HepG2 (cell line): ENCODE measurements at regions not wholly inside any gene's neighbourhood (a gene's known extent, or its start where the extent isn't known, plus 50 kb on each side); places are given as distances from the start of the nearest gene placed in this dataset.

Source experiments
- ATAC-seq: fragments of 200-7000 bp; cut with Tn5 transposase; 3 replicates; pipeline ENCODE4 v1.9.1; 2020; ENCODE audit warnings: mild to moderate bottlenecking, moderate library complexity
- BruUV-seq: library from RNA; stranded (reverse); fragments of 400-500 nt; replicated peaks from 2 replicates; lab custom pipeline; 2021; lab: Mats Ljungman, UMichigan
- CTCF ChIA-PET: fragments of 300-600 bp; formaldehyde crosslinking; extraction: SDS; loops from one replicate; lab custom pipeline; 2021; ENCODE audit warnings: low total read pairs, inconsistent platforms, low intra/inter-chr PET ratio; lab: Yijun Ruan, JAX
- POLR2A ChIA-PET: fragments of 350-600 bp; sonication (Branson Sonifier 250); formaldehyde crosslinking; loops from one replicate; lab custom pipeline; 2020; ENCODE audit warnings: antibody characterized with exemption, inconsistent platforms; lab: Yijun Ruan, JAX
- DNase-seq: peaks from one replicate; pipeline ENCODE4 v3.0.0-alpha.2; 2015; ENCODE audit warnings: low spot score
- FAIRE-seq: peaks from 3 replicates; lab custom pipeline; 2011; peaks lifted over from hg19 to GRCh38; lab: Jason Lieb, UNC
- H2AFZ ChIP-seq: one replicate; pipeline ENCODE4 v1.6.1; 2011; ENCODE audit warnings: low read length, inconsistent platforms
- H3K27ac ChIP-seq: fragments of 300-600 bp; 3 replicates; pipeline ENCODE4 v1.8.0; 2011; ENCODE audit warnings: mixed run types, mild to moderate bottlenecking, mixed read lengths, low read length, inconsistent platforms; ENCODE audit not compliant: insufficient read depth; ENCODE audit errors: extremely low read length
- H3K27me3 ChIP-seq, 2 experiments: fragments of 200-600 bp in 1 of 2; 2 replicates in 1 of 2; 3 replicates in 1 of 2; pipeline versions ENCODE4 v1.6.0 to v1.8.0; 2011; ENCODE audit warnings: low read length in 2 of 2, mild to moderate bottlenecking in 2 of 2, moderate library complexity in 2 of 2, inconsistent platforms in 1 of 2; ENCODE audit not compliant: insufficient read depth in 2 of 2, control insufficient read depth in 1 of 2
- H3K36me3 ChIP-seq, 2 experiments: fragments of 200-600 bp in 1 of 2; replicated peaks in 1 of 2; 2 replicates in 1 of 2; 3 replicates in 1 of 2; pipeline versions ENCODE4 v1.5.1 to v1.8.0; 2011; ENCODE audit warnings: low read length in 2 of 2, inconsistent platforms in 1 of 2; ENCODE audit not compliant: insufficient read depth in 2 of 2, control insufficient read depth in 1 of 2
- H3K4me1 ChIP-seq: 2 replicates; pipeline ENCODE4 v1.5.1; 2012; ENCODE audit warnings: low read length, inconsistent platforms; ENCODE audit not compliant: insufficient read depth
- H3K4me2 ChIP-seq: 2 replicates; pipeline ENCODE4 v1.6.0; 2011; ENCODE audit warnings: low read depth, low read length, inconsistent platforms
- H3K4me3 ChIP-seq, 3 experiments: fragments of 200-600 bp in 1 of 3; sonication (generic), shearing (Covaris generic) in 1 of 3; replicated peaks in 1 of 3; 2 replicates each; pipeline ENCODE4 v1.5.1; 2011 to 2016; ENCODE audit warnings: low read length in 3 of 3, inconsistent platforms in 2 of 3, low read depth in 2 of 3, mild to moderate bottlenecking in 2 of 3, control low read depth in 1 of 3, mixed read lengths in 1 of 3; ENCODE audit not compliant: insufficient read depth in 1 of 3
- H3K79me2 ChIP-seq: one replicate; pipeline ENCODE4 v1.6.1; 2011; ENCODE audit warnings: low read length, inconsistent platforms; ENCODE audit not compliant: insufficient read depth
- H3K9ac ChIP-seq: 2 replicates; pipeline ENCODE4 v1.6.0; 2011; ENCODE audit warnings: mild to moderate bottlenecking, low read depth, low read length, inconsistent platforms; ENCODE audit not compliant: insufficient read depth
- H3K9me3 ChIP-seq: 2 replicates; pipeline ENCODE4 v1.5.1; 2012; ENCODE audit warnings: mild to moderate bottlenecking, low read length
- H4K20me1 ChIP-seq: 2 replicates; pipeline ENCODE4 v1.6.0; 2011; ENCODE audit warnings: inconsistent platforms, mild to moderate bottlenecking, low read length, moderate library complexity; ENCODE audit not compliant: insufficient read depth
- PLSCR1 ChIP-seq: sonication (generic); formaldehyde crosslinking; IDR thresholded peaks from 2 replicates; pipeline ENCODE4 v1.5.0; 2020; ENCODE audit warnings: missing genetic modification reagents, mild to moderate bottlenecking, borderline replicate concordance
- RFX1 ChIP-seq: fragments of 450-650 bp; IDR thresholded peaks from 2 replicates; pipeline ENCODE4 v1.6.1; 2017
- SRSF4 ChIP-seq: fragments of 200-400 bp; formaldehyde crosslinking; IDR thresholded peaks from one replicate; pipeline ENCODE4 v1.6.1; 2018; ENCODE audit warnings: mild to moderate bottlenecking, low read depth, low read length, moderate library complexity; ENCODE audit not compliant: poor library complexity, severe bottlenecking
- TERF1 ChIP-seq: sonication (generic); formaldehyde crosslinking; IDR thresholded peaks from 2 replicates; pipeline ENCODE4 v1.8.0; 2022; ENCODE audit warnings: mild to moderate bottlenecking, missing genetic modification reagents, moderate library complexity
- ZBTB42 ChIP-seq: sonication (generic); formaldehyde crosslinking; IDR thresholded peaks from 2 replicates; pipeline ENCODE4 v1.5.0; 2020; ENCODE audit warnings: mild to moderate bottlenecking, missing genetic modification reagents
- ZFP41 ChIP-seq: sonication (generic); formaldehyde crosslinking; IDR thresholded peaks from 2 replicates; pipeline ENCODE4 v1.4.0; 2020; ENCODE audit warnings: mild to moderate bottlenecking, missing genetic modification reagents, borderline replicate concordance
- ZMAT5 ChIP-seq: sonication (generic); formaldehyde crosslinking; IDR thresholded peaks from 2 replicates; pipeline ENCODE4 v1.5.0; 2020; ENCODE audit warnings: mild to moderate bottlenecking, low read depth, missing genetic modification reagents, borderline replicate concordance
- ZNF18 ChIP-seq: sonication (generic); formaldehyde crosslinking; IDR thresholded peaks from 2 replicates; pipeline ENCODE4 v1.8.0; 2022; ENCODE audit warnings: mild to moderate bottlenecking, missing genetic modification reagents; ENCODE audit not compliant: insufficient replicate concordance
- ZNF704 ChIP-seq: sonication (generic); formaldehyde crosslinking; IDR thresholded peaks from 2 replicates; pipeline ENCODE4 v1.8.1; 2023; ENCODE audit warnings: mild to moderate bottlenecking, inconsistent platforms, moderate library complexity, missing genetic modification reagents, borderline replicate concordance
- ZNF879 ChIP-seq: sonication (generic); formaldehyde crosslinking; IDR thresholded peaks from 2 replicates; pipeline ENCODE4 v1.8.1; 2023; ENCODE audit warnings: missing genetic modification reagents
- ZSCAN21 ChIP-seq: sonication (generic); formaldehyde crosslinking; IDR thresholded peaks from 2 replicates; pipeline ENCODE4 v1.8.0; 2022; ENCODE audit warnings: mild to moderate bottlenecking, missing genetic modification reagents, moderate library complexity, borderline replicate concordance
- WGBS: methylation state at CpG from one replicate; pipeline ENCODE4 v1.1.6; 2017; ENCODE audit warnings: low lambda C conversion rate; 5-methylcytosine and 5-hydroxymethylcytosine counted together
- in situ Hi-C: cut with HindIII; loops from 2 replicates; pipeline ENCODE4 v1.10.0; 2017; ENCODE audit warnings: low pct_unique_long_range_greater_than_20kb; ENCODE audit not compliant: extremely low pct_ligation_motif_present
- intact Hi-C: fragments of 100-400 bp; cut with micrococcal nuclease; formaldehyde crosslinking; loops from one replicate; pipeline ENCODE4 v1.10.0; 2022; ENCODE audit not compliant: unreplicated experiment

- TF ChIP-seq ZNF704 (CRISPR knock-in tag) (no peak), ZBTB42 (CRISPR knock-in tag) (no peak), ZNF879 (no peak), ZFP41 (no peak), ZMAT5 (no peak), SRSF4 (no peak), RFX1 (no peak)
Observed at GRCh38 chr4:131347816-131348215, 1801.3 kb upstream of the PCDH10 start.

GRCh38 chr4:131348263-131348662 lies 1800.8 kb upstream of the PCDH10 start:
- H3K27me3 ChIP-seq: no peaks in the 10 kb centered on the region
- no peak for ATAC-seq
- 2% methylated on average over 2 of the region's 2 CpGs for WGBS
- TF ChIP-seq ZSCAN21: no peak
- TF ChIP-seq TERF1 (CRISPR knock-in tag): no peak
- no peak for TF ChIP-seq ZNF18 (CRISPR knock-in tag)
- no peak for TF ChIP-seq PLSCR1

More at GRCh38 chr4:131347816-131348215, 1801.3 kb upstream of the PCDH10 start:
- H3K4me2 ChIP-seq: no peak overlapping the region
- H3K27ac ChIP-seq: no peak overlapping the region
- no peaks in the 10 kb centered on the region for H3K27me3 ChIP-seq
- no peak overlapping the region for H3K9ac ChIP-seq
- in situ Hi-C loops: no loop called here
- no TSS peak for BruUV-seq
- no peaks in the 10 kb centered on the region for H3K4me1 ChIP-seq
- WGBS: 3% methylated on average over 2 of the region's 2 CpGs
- no peaks in the 10 kb centered on the region for H4K20me1 ChIP-seq
- no peaks in the 10 kb centered on the region for H3K79me2 ChIP-seq
- FAIRE-seq (no peak), ATAC-seq (no peak), DNase-seq (no peak)
- no peak overlapping the region for H2AFZ ChIP-seq
- H3K4me3 ChIP-seq: no peak overlapping the region
- ChIA-PET CTCF (no interaction called here), POLR2A (no interaction called here)
- intact Hi-C loops: no loop called here
- H3K9me3 ChIP-seq: no peaks in the 10 kb centered on the region
- no peaks in the 10 kb centered on the region for H3K36me3 ChIP-seq

More at GRCh38 chr4:131348263-131348662, 1800.8 kb upstream of the PCDH10 start:
- FAIRE-seq: no peak
- H3K4me1 ChIP-seq: no peaks in the 10 kb centered on the region
- no peaks in the 10 kb centered on the region for H3K36me3 ChIP-seq
- no peak overlapping the region for H3K27ac ChIP-seq
- H2AFZ ChIP-seq: no peak overlapping the region
- H3K4me3 ChIP-seq: no peak overlapping the region
- in situ Hi-C loops (no loop called here), intact Hi-C loops (no loop called here)
- H3K9ac ChIP-seq: no peak overlapping the region
- no peak overlapping the region for H3K4me2 ChIP-seq
- BruUV-seq: no TSS peak
- H3K9me3 ChIP-seq: no peaks in the 10 kb centered on the region
- no peaks in the 10 kb centered on the region for H4K20me1 ChIP-seq
- H3K79me2 ChIP-seq: no peaks in the 10 kb centered on the region
- CTCF ChIA-PET: no interaction called here
- POLR2A ChIA-PET: no interaction called here
- DNase-seq: no peak
